Loucy (cell line): ENCODE measurements at regions not wholly inside any gene's neighbourhood (a gene's known extent, or its start where the extent isn't known, plus 50 kb on each side); places are given as distances from the start of the nearest gene placed in this dataset.

ENCODE experiments used
- H2AFZ ChIP-seq: fragments of 200-600 bp; sonication (generic); 2 replicates; pipeline ENCODE4 v1.6.0; 2016; ENCODE audit warnings: antibody characterized with exemption, mild to moderate bottlenecking, low read length, moderate library complexity
- H3F3A ChIP-seq: fragments of 200-600 bp; 2 replicates; pipeline ENCODE4 v1.6.0; 2016; ENCODE audit warnings: antibody characterized with exemption, low read depth, mild to moderate bottlenecking
- H3K27me3 ChIP-seq: fragments of 200-600 bp; sonication (generic); 2 replicates; pipeline ENCODE4 v1.6.1; 2014; ENCODE audit warnings: low read length, mild to moderate bottlenecking; ENCODE audit not compliant: insufficient read depth, poor library complexity, severe bottlenecking
- H3K36me3 ChIP-seq: fragments of 200-600 bp; sonication (generic); 2 replicates; pipeline ENCODE4 v1.6.1; 2016; ENCODE audit warnings: low read length; ENCODE audit not compliant: insufficient read depth
- H3K4me1 ChIP-seq: fragments of 200-600 bp; sonication (generic); 2 replicates; pipeline ENCODE4 v1.5.1; 2014; ENCODE audit warnings: low read length, mild to moderate bottlenecking; ENCODE audit not compliant: insufficient read depth, poor library complexity, severe bottlenecking
- H3K4me2 ChIP-seq: fragments of 200-600 bp; sonication (generic); 2 replicates; pipeline ENCODE4 v1.6.0; 2014; ENCODE audit warnings: antibody characterized with exemption, low read length, low read depth, mild to moderate bottlenecking; ENCODE audit not compliant: poor library complexity, severe bottlenecking
- H3K4me3 ChIP-seq: fragments of 200-600 bp; sonication (generic); 2 replicates; pipeline ENCODE4 v1.5.1; 2014; ENCODE audit warnings: low read length, mild to moderate bottlenecking, mixed read lengths; ENCODE audit not compliant: poor library complexity, severe bottlenecking
- H3K79me2 ChIP-seq: fragments of 200-600 bp; sonication (generic); 2 replicates; pipeline ENCODE4 v1.6.1; 2014; ENCODE audit warnings: low read length; ENCODE audit not compliant: insufficient read depth
- H3K9ac ChIP-seq: fragments of 200-600 bp; sonication (generic); 2 replicates; pipeline ENCODE4 v1.6.0; 2014; ENCODE audit warnings: mild to moderate bottlenecking, low read depth, low read length, moderate library complexity; ENCODE audit not compliant: poor library complexity, severe bottlenecking
- H3K9me2 ChIP-seq: fragments of 200-600 bp; sonication (generic); replicated peaks from 2 replicates; pipeline ENCODE4 v1.6.1; 2016; ENCODE audit warnings: low read depth, low read length, mixed read lengths
- H3K9me3 ChIP-seq: fragments of 200-600 bp; sonication (generic); 2 replicates; pipeline ENCODE4 v1.6.1; 2014; ENCODE audit warnings: mild to moderate bottlenecking, antibody characterized with exemption, low read length, low read depth; ENCODE audit not compliant: insufficient read depth
- H4K20me1 ChIP-seq: fragments of 200-600 bp; sonication (generic); 2 replicates; pipeline ENCODE4 v1.6.0; 2014; ENCODE audit warnings: antibody characterized with exemption, low read length, mild to moderate bottlenecking; ENCODE audit not compliant: insufficient read depth, poor library complexity, severe bottlenecking
- CTCF ChIP-seq: fragments of 200-600 bp; sonication (generic); conservative IDR thresholded peaks from 2 replicates; pipeline ENCODE4 v1.5.1; 2014; ENCODE audit warnings: mild to moderate bottlenecking, antibody characterized with exemption, low read length
- EZH2phosphoT487 ChIP-seq: fragments of 200-600 bp; IDR thresholded peaks from 2 replicates; pipeline ENCODE4 v1.6.1; 2018; ENCODE audit warnings: antibody characterized with exemption, mild to moderate bottlenecking, moderate library complexity, borderline replicate concordance

GRCh38 chrX:82591421-82591820 lies 916.7 kb upstream of the POU3F4 start:
- Histone ChIP-seq H3K9ac (no peak overlapping the region), H3K4me3 (no peak overlapping the region), H3K9me3 (no peaks in the 10 kb centered on the region), H3K4me1 (no peaks in the 10 kb centered on the region), H2AFZ (no peak overlapping the region), H3K27me3 (no peaks in the 10 kb centered on the region), H3K79me2 (no peaks in the 10 kb centered on the region), H4K20me1 (no peaks in the 10 kb centered on the region), H3K9me2 (no peaks in the 10 kb centered on the region), H3F3A (no peaks in the 10 kb centered on the region), H3K36me3 (no peaks in the 10 kb centered on the region), H3K4me2 (no peak overlapping the region)
- TF ChIP-seq CTCF (no peak), EZH2phosphoT487 (no peak)

- Histone ChIP-seq H3K9ac (no peak overlapping the region), H3K9me2 (no peaks in the 10 kb centered on the region), H3K4me2 (no peak overlapping the region), H3K27me3 (no peaks in the 10 kb centered on the region), H4K20me1 (no peaks in the 10 kb centered on the region), H2AFZ (no peak overlapping the region), H3K36me3 (no peaks in the 10 kb centered on the region), H3K4me3 (no peak overlapping the region), H3K9me3 (no peaks in the 10 kb centered on the region), H3F3A (no peaks in the 10 kb centered on the region), H3K4me1 (no peaks in the 10 kb centered on the region), H3K79me2 (no peaks in the 10 kb centered on the region)
- TF ChIP-seq EZH2phosphoT487 (no peak), CTCF (no peak)
Observed at GRCh38 chrX:82626978-82627377, 881.1 kb upstream of the POU3F4 start.

GRCh38 chrX:82627568-82627967 lies 880.5 kb upstream of the POU3F4 start:
- Histone ChIP-seq H3K9me3 (no peaks in the 10 kb centered on the region), H3K9me2 (no peaks in the 10 kb centered on the region), H3K36me3 (no peaks in the 10 kb centered on the region), H3K9ac (no peak overlapping the region), H3F3A (no peaks in the 10 kb centered on the region), H3K4me2 (no peak overlapping the region), H3K4me1 (no peaks in the 10 kb centered on the region), H2AFZ (no peak overlapping the region), H4K20me1 (no peaks in the 10 kb centered on the region), H3K79me2 (no peaks in the 10 kb centered on the region), H3K4me3 (no peak overlapping the region), H3K27me3 (no peaks in the 10 kb centered on the region)
- TF ChIP-seq EZH2phosphoT487 (no peak), CTCF (no peak)
